ENCODE measurements at regions not wholly inside any gene's neighbourhood (a gene's known extent, or its start where the extent isn't known, plus 50 kb on each side); places are given as distances from the start of the nearest gene placed in this dataset.

DNA sequence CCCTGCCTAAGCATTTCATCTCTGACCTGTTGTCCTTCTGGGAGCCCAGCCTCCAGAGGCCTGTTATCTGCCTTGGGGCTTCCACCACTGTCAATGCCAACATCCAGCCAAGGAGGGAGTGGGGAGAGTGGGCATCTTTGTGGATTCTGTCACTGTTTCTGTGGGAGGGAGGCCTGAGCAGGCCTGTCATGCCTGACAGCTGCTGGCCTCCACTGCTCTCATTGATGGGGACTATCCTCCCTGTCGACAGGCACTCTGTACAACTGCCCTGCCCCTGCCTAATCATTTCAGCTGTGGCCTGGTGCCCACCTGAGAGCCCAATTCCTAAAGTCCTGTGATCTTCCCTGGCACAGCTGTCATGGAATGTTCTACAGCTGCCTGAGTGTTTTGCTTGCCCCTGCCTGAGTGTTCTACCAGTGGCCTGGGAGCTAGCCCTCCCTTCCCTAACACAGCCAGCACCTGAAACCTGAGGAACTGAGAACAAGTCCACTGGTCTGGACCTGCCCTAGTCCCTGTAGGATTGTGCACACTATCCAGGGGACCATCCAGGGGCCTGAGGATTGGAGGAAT lies 145.3 kb downstream of the FAM83B start:
- no peak for DNase-seq

DNA sequence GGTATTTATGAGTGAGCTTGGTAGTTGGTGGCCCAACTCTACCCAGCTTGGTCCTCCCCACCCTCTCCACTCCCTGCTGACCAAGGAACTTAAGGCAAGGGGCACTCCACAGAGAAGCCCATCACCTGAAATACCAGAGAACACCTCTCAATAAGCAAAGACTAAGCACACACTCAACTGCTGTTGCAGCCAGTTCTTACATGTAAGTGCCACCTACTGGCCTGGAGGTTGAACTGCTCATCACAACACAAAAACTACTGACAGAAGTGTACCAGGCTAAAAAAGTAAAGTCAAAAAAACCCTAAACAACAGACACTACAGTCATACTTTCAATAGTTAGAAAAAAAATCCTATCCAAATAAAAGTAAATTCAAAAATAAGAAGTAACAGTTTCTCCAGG lies 146.2 kb downstream of the FAM83B start:
- DNase-seq: no peak

DNA sequence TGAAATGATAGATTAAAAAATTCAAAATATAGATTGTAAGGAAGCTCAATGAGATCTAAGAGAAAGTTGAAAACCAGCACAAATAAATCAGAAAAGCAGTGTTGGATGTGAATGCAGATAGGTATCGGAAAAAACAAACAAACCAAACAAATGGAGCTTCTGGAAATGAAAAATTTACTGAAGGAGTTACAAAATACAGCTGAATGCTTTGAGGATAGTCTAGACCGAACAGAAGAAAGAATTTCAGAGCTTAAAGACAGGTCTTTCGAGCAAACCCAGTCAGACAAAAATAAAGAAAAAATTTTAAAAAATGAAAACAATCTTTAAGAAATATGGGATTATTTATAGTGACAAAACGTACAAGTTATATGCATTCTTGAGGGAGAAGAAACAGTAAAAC lies 146.7 kb downstream of the FAM83B start:
- DNase-seq: no peak

- no peak for DNase-seq
These were observed 147.4 kb downstream of the FAM83B start for GRCh38 chr6:54993948-54994347.

GRCh38 chr6:54998576-54998975 lies 152.0 kb downstream of the FAM83B start:
- no peak for DNase-seq

GRCh38 chr6:55003719-55004430 lies 157.3 kb downstream of the FAM83B start:
- DNase-seq: no peak

- no peak for DNase-seq
These were observed 162.6 kb downstream of the FAM83B start for GRCh38 chr6:55009131-55009530.

DNA sequence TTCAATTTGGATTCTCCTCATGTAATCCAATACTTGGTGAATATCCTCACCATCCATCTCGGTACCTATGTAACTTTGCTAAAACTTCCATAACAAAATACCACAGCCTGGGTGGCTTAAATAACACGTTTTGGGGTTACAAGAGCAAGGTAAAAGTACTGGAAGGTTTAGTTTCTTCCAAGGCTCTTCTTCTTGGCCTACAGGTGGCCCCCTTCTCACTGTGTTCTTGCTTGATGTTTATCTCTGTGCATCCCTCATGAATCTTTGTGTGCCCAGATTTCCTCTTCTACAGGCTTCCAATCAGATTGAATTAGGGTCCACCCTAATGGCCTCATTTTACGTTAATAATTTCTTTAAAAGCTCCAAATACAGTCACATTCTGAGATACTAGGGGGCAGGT lies 163.3 kb upstream of the HCRTR2 start:
- DNase-seq: peak; percentile 12

DNA sequence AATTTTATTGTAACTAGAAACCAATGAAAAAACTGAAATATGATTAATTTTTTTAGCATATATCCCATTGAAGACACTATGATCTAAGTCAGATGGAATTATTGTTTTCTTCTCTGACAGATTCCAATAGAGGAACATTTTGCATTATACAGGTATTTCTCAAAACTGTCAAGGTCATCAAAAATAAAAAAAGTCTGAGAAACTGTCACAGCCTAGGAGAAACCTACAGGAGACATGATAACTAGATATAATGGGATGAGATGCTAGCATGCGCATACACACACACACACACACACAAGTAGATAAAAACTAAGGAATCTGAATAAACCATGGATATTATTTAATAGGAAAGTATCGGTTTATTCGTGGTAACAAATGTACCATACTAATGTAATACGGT lies 161.9 kb upstream of the HCRTR2 start:
- no peak for DNase-seq

DNA sequence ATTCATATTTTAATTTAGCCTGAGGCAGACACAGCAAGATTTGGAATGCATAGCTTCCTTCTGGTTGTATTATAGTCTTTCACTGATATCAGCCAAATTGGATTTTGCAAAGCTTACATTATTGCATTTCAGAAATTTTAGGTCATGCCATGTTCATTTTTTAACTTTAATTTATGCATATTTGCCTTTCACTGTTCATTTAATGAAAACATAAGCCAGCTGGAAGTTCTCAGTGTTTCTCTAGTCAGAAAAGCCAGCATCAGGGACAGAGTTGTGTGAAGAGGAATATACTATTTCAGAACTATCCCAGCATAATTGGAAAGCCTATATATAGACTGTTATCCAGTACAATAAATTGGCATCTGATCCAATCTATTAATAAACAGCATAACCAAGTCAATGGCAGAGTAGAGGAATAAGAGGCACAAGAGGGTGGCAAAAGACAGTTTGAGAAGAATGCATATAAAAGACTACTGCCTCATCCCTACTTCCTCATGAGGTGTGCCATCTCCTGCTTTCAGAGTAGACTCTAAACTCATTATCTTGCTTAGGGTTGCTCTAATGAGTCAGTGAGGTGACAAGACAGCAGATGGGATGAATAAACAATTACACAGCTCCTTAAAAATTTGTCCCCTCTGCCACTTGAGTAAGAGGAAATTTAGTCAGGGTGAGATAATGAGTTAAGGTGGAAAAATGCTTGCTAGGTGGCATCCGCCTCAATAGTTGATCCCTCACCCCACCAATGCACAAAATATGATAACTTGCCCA lies 159.8 kb upstream of the HCRTR2 start:
- DNase-seq: no peak

DNA sequence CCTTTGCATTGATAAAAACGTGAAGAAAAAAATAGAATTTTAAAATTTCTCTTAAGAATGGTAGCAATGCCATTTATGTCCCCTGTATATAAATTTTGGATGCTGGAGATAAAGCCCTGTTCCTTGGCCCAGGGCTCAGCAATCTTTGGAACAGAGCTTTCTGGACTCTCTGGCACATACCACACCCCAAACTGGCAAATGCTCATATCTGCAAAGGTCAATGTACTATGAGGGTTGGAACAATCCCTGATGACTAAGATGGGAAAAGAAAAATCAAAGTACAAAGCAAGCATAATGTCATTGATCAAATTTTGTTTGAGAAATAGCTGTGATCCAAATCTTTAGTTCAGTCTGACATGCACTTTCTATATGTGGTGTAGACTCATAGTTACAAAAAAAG lies 158.1 kb upstream of the HCRTR2 start:
- DNase-seq: no peak

DNA sequence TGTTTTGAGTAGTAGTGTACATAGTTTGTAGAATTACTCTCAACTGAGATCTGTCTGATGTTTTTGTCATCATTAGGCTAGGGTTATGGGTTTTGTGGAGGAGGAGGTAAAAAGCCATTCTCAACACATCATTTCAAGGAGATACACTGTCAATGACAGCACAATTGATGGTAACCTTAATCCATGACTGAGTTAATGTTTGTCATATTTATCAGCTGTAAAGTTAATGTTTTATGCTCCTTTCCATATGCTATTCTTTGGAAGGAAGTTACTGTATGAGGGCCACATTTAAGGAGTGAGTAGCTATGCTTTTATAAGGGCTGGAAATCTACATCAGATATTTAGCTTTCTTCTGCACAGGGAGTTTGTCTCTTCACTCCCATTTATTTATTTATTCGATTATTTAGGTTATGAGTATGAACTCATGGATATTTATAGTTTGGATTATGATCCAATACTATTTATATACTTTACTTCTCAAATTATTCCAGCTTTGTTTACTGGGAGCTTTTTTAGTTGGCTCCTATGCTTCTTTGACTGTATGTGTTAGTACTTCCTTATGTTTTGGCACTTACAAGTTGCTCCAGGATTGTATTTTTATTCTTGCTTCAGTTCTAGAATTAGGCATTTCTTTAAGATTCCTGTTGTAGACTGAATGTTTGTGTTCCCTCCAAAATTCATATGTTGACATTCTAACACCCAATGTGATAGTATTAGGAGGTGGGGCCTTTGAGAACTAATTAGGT lies 156.6 kb upstream of the HCRTR2 start:
- DNase-seq: no peak

DNA sequence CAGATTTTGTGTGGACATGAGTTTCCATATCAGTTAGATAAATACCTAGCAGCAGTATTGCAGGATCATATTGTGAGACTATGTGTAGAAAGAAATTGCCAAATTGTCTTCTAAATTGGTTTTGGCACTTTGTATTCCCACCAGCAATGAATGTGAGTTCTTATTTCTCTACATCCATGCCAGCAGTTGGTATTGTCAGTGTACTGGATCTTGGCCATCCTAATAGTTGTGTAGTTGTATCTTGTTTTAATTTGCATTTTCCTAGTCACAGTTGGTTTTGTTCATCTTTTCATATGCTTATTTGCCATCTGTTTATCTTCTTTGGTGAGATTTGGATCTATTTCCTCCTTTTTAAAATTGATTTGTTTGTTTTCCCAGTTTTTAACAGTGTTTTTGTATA lies 154.7 kb upstream of the HCRTR2 start:
- no peak for DNase-seq

GRCh38 chr6:55023230-55023629 lies 151.1 kb upstream of the HCRTR2 start:
- DNase-seq: peak; percentile 65

- DNase-seq: peak; percentile 65
These were observed 141.2 kb upstream of the HCRTR2 start for GRCh38 chr6:55033016-55033546.

DNA sequence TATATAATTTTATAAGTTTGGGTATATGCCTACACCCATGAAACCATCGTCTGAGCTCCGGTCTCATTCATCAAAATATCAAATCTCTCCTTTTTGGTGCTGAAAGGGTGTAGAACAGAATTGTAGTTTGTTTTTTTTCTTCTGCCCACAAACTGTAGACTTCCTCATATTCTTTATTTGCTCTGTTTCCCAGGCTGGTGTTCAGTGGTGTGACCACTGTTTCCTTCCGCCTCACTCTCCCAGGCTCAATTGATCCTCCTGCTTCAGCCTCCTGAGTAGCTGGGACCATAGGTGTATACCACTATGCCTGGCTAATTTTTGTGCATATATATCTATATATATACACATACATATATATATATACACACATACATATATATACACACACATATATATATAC lies 139.6 kb upstream of the HCRTR2 start:
- peak; percentile 47 for DNase-seq

GRCh38 chr6:55040102-55040848 lies 134.0 kb upstream of the HCRTR2 start:
- DNase-seq: peak; percentile 90

GRCh38 chr6:55046869-55047422 lies 127.4 kb upstream of the HCRTR2 start:
- no peak for DNase-seq

- peak; percentile 91 for DNase-seq
These were observed 126.8 kb upstream of the HCRTR2 start for GRCh38 chr6:55047451-55048044.

GRCh38 chr6:55049866-55050265 lies 124.4 kb upstream of the HCRTR2 start:
- DNase-seq: peak; percentile 55

GRCh38 chr6:55052846-55053245 lies 121.5 kb upstream of the HCRTR2 start:
- DNase-seq: no peak

- DNase-seq: no peak
These were observed 115.6 kb upstream of the HCRTR2 start for GRCh38 chr6:55058682-55059081.
